Trophoblast cell (in vitro differentiated cells and primary cell): ENCODE measurements at regions not wholly inside any gene's neighbourhood (a gene's known extent, or its start where the extent isn't known, plus 50 kb on each side); places are given as distances from the start of the nearest gene placed in this dataset.

ENCODE experiments used
- DNase-seq, 2 donors: peaks; one replicate each; pipeline ENCODE4 v3.0.0-alpha.2; 2016
- H2AFZ ChIP-seq: 2 replicates; pipeline ENCODE4 v1.6.1; 2013; ENCODE audit warnings: low read length, moderate library complexity, mild to moderate bottlenecking; ENCODE audit not compliant: insufficient read depth, poor library complexity
- H2AK5ac ChIP-seq: 2 replicates; pipeline ENCODE4 v1.6.1; 2013; ENCODE audit warnings: mild to moderate bottlenecking, low read length
- H2BK120ac ChIP-seq: 2 replicates; pipeline ENCODE4 v1.6.1; 2013; ENCODE audit warnings: low read length, mild to moderate bottlenecking, moderate library complexity; ENCODE audit not compliant: insufficient read depth, poor library complexity
- H2BK12ac ChIP-seq: 2 replicates; pipeline ENCODE4 v1.6.1; 2013; ENCODE audit warnings: mild to moderate bottlenecking, low read length, moderate library complexity
- H2BK5ac ChIP-seq: 2 replicates; pipeline ENCODE4 v1.6.1; 2013; ENCODE audit warnings: low read length, low read depth, moderate library complexity, mild to moderate bottlenecking; ENCODE audit not compliant: poor library complexity
- H3K14ac ChIP-seq: 2 replicates; pipeline ENCODE4 v1.6.1; 2013; ENCODE audit warnings: mild to moderate bottlenecking, low read length
- H3K18ac ChIP-seq: 2 replicates; pipeline ENCODE4 v1.6.1; 2013; ENCODE audit warnings: mild to moderate bottlenecking, low read length
- H3K23ac ChIP-seq: 2 replicates; pipeline ENCODE4 v1.6.1; 2013; ENCODE audit warnings: low read length
- H3K27ac ChIP-seq: 2 replicates; pipeline ENCODE4 v1.5.1; 2013; ENCODE audit warnings: low read depth, mild to moderate bottlenecking, inconsistent platforms, low read length, moderate library complexity
- H3K27me3 ChIP-seq: 2 replicates; pipeline ENCODE4 v1.6.1; 2013; ENCODE audit warnings: inconsistent platforms, mild to moderate bottlenecking, low read length, moderate library complexity; ENCODE audit not compliant: insufficient read depth
- H3K36me3 ChIP-seq, 2 experiments: 1 replicate in 1 of 2; 2 replicates in 1 of 2; pipeline ENCODE4 v1.6.1; 2013; ENCODE audit warnings: low read length in 2 of 2, mild to moderate bottlenecking in 2 of 2, moderate library complexity in 1 of 2; ENCODE audit not compliant: insufficient read depth in 2 of 2, control insufficient read depth in 1 of 2
- H3K4ac ChIP-seq: 2 replicates; pipeline ENCODE4 v1.6.1; 2013; ENCODE audit warnings: low read depth, mild to moderate bottlenecking, low read length, moderate library complexity
- H3K4me1 ChIP-seq, 2 experiments: 1 replicate in 1 of 2; 2 replicates in 1 of 2; pipeline ENCODE4 v1.6.1; 2013; ENCODE audit warnings: low read length in 2 of 2, mild to moderate bottlenecking in 2 of 2, moderate library complexity in 1 of 2; ENCODE audit not compliant: insufficient read depth in 2 of 2, control insufficient read depth in 1 of 2
- H3K4me2 ChIP-seq: 2 replicates; pipeline ENCODE4 v1.6.1; 2013; ENCODE audit warnings: inconsistent platforms, mild to moderate bottlenecking, low read length, moderate library complexity
- H3K4me3 ChIP-seq: 2 replicates; pipeline ENCODE4 v1.5.1; 2013; ENCODE audit warnings: mild to moderate bottlenecking, low read depth, low read length, inconsistent platforms
- H3K79me1 ChIP-seq: one replicate; pipeline ENCODE4 v1.6.1; 2013; ENCODE audit warnings: low read length
- H3K79me2 ChIP-seq: 2 replicates; pipeline ENCODE4 v1.6.1; 2013; ENCODE audit warnings: low read length, mild to moderate bottlenecking; ENCODE audit not compliant: control insufficient read depth, insufficient read depth, poor library complexity
- H3K9ac ChIP-seq: 2 replicates; pipeline ENCODE4 v1.6.1; 2013; ENCODE audit warnings: mild to moderate bottlenecking, low read length
- H3K9me3 ChIP-seq: 2 replicates; pipeline ENCODE4 v1.6.1; 2013; ENCODE audit warnings: low read depth, mild to moderate bottlenecking, control low read depth, inconsistent platforms, low read length; ENCODE audit not compliant: insufficient read depth
- H4K12ac ChIP-seq: 2 replicates; pipeline ENCODE4 v1.6.1; 2013; ENCODE audit warnings: low read depth, mild to moderate bottlenecking, low read length, moderate library complexity
- H4K8ac ChIP-seq: 2 replicates; pipeline ENCODE4 v1.6.1; 2013; ENCODE audit warnings: low read depth, mild to moderate bottlenecking, low read length, moderate library complexity
- H4K91ac ChIP-seq: one replicate; pipeline ENCODE4 v1.6.1; 2013; ENCODE audit warnings: low read depth, mild to moderate bottlenecking, low read length, moderate library complexity
- WGBS: extraction: QIAGEN DNeasy Blood & Tissue Kit; methylation state at CpG from one replicate; pipeline ENCODE4 v1.1.7; 2013; ENCODE audit warnings: missing lambda C conversion rate; ENCODE audit not compliant: insufficient read length, insufficient coverage; ENCODE audit errors: extremely low coverage; 5-methylcytosine and 5-hydroxymethylcytosine counted together

DNA sequence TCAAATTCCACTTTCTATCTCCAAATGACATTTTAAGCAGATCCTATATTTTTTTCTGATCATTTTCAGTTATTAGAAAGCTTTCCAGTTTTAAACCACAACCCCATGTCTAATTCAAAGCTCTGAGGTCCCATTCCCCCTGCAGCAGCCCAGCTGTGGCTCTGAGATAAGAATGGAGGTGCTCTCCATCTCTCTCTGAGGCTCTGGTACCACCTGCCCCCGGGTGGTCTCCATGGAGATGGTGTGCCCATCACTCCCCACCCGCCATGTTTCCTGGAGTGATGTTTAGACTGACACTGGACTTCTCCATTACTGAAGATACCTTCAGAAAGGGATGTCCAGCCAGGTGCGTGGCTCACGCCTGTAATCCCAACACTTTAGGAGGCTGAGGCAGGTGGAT, 68.1 kb upstream of the SEC14L1 start:
- no peaks in the 10 kb centered on the region for H3K9me3 ChIP-seq
- H2AK5ac ChIP-seq = no peak overlapping the region
- no peak overlapping the region for H2BK12ac ChIP-seq
- no peaks in the 10 kb centered on the region for H3K79me2 ChIP-seq
- H3K36me3 ChIP-seq = no peaks in the 10 kb centered on the region
- H2AFZ ChIP-seq = no peak overlapping the region
- no peak overlapping the region for H3K9ac ChIP-seq
- DNase-seq = no peak
- H3K4me2 ChIP-seq = no peak overlapping the region
- H3K79me1 ChIP-seq = no peaks in the 10 kb centered on the region
- no peak overlapping the region for H3K27ac ChIP-seq
- H4K8ac ChIP-seq = no peak overlapping the region
- H3K18ac ChIP-seq = no peak overlapping the region
- H3K23ac ChIP-seq = no peak overlapping the region
- no peak overlapping the region for H2BK5ac ChIP-seq
- no peak overlapping the region for H4K12ac ChIP-seq
- H3K4ac ChIP-seq = no peak overlapping the region
- no peaks in the 10 kb centered on the region for H3K27me3 ChIP-seq
- no peak overlapping the region for H3K14ac ChIP-seq
- WGBS = no CpG with 5 or more reads among the region's 4 CpGs
- H4K91ac ChIP-seq = no peak overlapping the region
- no peaks in the 10 kb centered on the region for H3K4me1 ChIP-seq
- no peak overlapping the region for H3K4me3 ChIP-seq
- no peak overlapping the region for H2BK120ac ChIP-seq

DNA sequence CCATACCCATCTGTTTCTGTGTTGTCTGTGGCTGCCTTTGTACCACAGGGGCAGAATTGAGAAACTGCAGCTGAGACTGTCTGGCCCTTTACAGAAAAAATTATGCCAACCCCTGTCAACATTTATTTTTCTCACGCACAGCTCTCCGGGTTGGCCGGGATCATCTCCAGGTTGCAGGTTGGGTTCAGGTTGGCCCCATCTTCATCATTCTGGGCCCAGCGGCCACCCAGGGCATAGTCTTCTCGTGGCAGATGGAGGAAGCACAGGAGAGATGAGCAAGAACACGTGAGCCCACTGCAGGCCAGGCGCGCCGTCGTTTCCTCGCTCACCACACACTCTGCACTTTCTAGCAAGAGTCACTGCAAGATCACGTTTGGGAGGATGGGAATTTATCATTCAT, 66.1 kb upstream of the SEC14L1 start:
- H3K4me1 ChIP-seq = no peaks in the 10 kb centered on the region
- DNase-seq = no peak
- H3K36me3 ChIP-seq = no peaks in the 10 kb centered on the region
- H2BK12ac ChIP-seq = no peak overlapping the region
- H4K12ac ChIP-seq = no peak overlapping the region
- no peak overlapping the region for H3K27ac ChIP-seq
- H3K4me3 ChIP-seq = no peak overlapping the region
- H3K4ac ChIP-seq = no peak overlapping the region
- WGBS = no CpG with 5 or more reads among the region's 12 CpGs
- H2AFZ ChIP-seq = no peak overlapping the region
- H2BK120ac ChIP-seq = no peak overlapping the region
- no peaks in the 10 kb centered on the region for H3K27me3 ChIP-seq
- H3K79me1 ChIP-seq = no peaks in the 10 kb centered on the region
- H4K8ac ChIP-seq = no peak overlapping the region
- no peaks in the 10 kb centered on the region for H3K9me3 ChIP-seq
- H4K91ac ChIP-seq = no peak overlapping the region
- H2BK5ac ChIP-seq = no peak overlapping the region
- no peak overlapping the region for H3K4me2 ChIP-seq
- no peaks in the 10 kb centered on the region for H3K79me2 ChIP-seq
- no peak overlapping the region for H3K18ac ChIP-seq
- H3K14ac ChIP-seq = no peak overlapping the region
- no peak overlapping the region for H3K23ac ChIP-seq
- no peak overlapping the region for H2AK5ac ChIP-seq
- H3K9ac ChIP-seq = no peak overlapping the region

GRCh38 chr17:77076124-77076830, 64.5 kb upstream of the SEC14L1 start:
- Histone ChIP-seq H2AFZ (no peak overlapping the region), H4K8ac (no peak overlapping the region), H3K14ac (no peak overlapping the region), H3K4me2 (no peak overlapping the region), H3K79me1 (no peaks in the 10 kb centered on the region), H3K9ac (no peak overlapping the region), H4K12ac (no peak overlapping the region), H3K27ac (no peak overlapping the region), H2BK12ac (no peak overlapping the region), H2BK5ac (no peak overlapping the region), H3K27me3 (no peaks in the 10 kb centered on the region), H3K23ac (no peak overlapping the region), H3K4me3 (no peak overlapping the region), H3K18ac (no peak overlapping the region), H2BK120ac (no peak overlapping the region), H3K9me3 (no peaks in the 10 kb centered on the region), H3K36me3 (no peaks in the 10 kb centered on the region), H3K79me2 (no peaks in the 10 kb centered on the region), H2AK5ac (no peak overlapping the region), H3K4ac (no peak overlapping the region), H4K91ac (no peak overlapping the region), H3K4me1 (no peaks in the 10 kb centered on the region)
- DNase-seq = no peak
- WGBS = no CpG with 5 or more reads among the region's 14 CpGs

GRCh38 chr17:77083531-77083930, 57.2 kb upstream of the SEC14L1 start:
- H3K36me3 ChIP-seq = no peaks in the 10 kb centered on the region
- no peak overlapping the region for H2BK5ac ChIP-seq
- no peak overlapping the region for H3K4me2 ChIP-seq
- no peak overlapping the region for H3K14ac ChIP-seq
- no CpG with 5 or more reads among the region's 5 CpGs for WGBS
- peaks cover 2 to 4% of the 10 kb centered on the region in 2 experiments for H3K4me1 ChIP-seq
- H3K9me3 ChIP-seq = no peaks in the 10 kb centered on the region
- no peak for DNase-seq
- no peak overlapping the region for H4K91ac ChIP-seq
- H3K4me3 ChIP-seq = no peak overlapping the region
- H3K9ac ChIP-seq = no peak overlapping the region
- H3K23ac ChIP-seq = no peak overlapping the region
- no peak overlapping the region for H3K4ac ChIP-seq
- H2AFZ ChIP-seq = no peak overlapping the region
- no peak overlapping the region for H2AK5ac ChIP-seq
- H3K27me3 ChIP-seq = no peaks in the 10 kb centered on the region
- no peak overlapping the region for H4K12ac ChIP-seq
- no peak overlapping the region for H4K8ac ChIP-seq
- H3K79me2 ChIP-seq = no peaks in the 10 kb centered on the region
- no peak overlapping the region for H2BK12ac ChIP-seq
- H3K27ac ChIP-seq = no peak overlapping the region
- no peak overlapping the region for H2BK120ac ChIP-seq
- peaks cover 3% of the 10 kb centered on the region for H3K79me1 ChIP-seq
- H3K18ac ChIP-seq = no peak overlapping the region
